Fibroblast of lung (primary cell): ENCODE measurements at regions not wholly inside any gene's neighbourhood (a gene's known extent, or its start where the extent isn't known, plus 50 kb on each side); places are given as distances from the start of the nearest gene placed in this dataset.

Experiments
- EZH2 ChIP-seq: IDR thresholded peaks from 2 replicates; pipeline ENCODE4 v1.5.1; 2012; ENCODE audit warnings: low read length, control low read depth, mild to moderate bottlenecking; ENCODE audit errors: missing control alignments
- TF ChIP-seq, protein P1 (sequence below), 2 donors: IDR thresholded peaks in 1 of 2; conservative IDR thresholded peaks in 1 of 2; 1 replicate in 1 of 2; 2 replicates in 1 of 2; pipeline ENCODE4 v1.5.1; 2011 to 2012; ENCODE audit warnings: low read length in 2 of 2, control low read depth in 1 of 2, inconsistent platforms in 1 of 2, low read depth in 1 of 2, mild to moderate bottlenecking in 1 of 2

DNA sequence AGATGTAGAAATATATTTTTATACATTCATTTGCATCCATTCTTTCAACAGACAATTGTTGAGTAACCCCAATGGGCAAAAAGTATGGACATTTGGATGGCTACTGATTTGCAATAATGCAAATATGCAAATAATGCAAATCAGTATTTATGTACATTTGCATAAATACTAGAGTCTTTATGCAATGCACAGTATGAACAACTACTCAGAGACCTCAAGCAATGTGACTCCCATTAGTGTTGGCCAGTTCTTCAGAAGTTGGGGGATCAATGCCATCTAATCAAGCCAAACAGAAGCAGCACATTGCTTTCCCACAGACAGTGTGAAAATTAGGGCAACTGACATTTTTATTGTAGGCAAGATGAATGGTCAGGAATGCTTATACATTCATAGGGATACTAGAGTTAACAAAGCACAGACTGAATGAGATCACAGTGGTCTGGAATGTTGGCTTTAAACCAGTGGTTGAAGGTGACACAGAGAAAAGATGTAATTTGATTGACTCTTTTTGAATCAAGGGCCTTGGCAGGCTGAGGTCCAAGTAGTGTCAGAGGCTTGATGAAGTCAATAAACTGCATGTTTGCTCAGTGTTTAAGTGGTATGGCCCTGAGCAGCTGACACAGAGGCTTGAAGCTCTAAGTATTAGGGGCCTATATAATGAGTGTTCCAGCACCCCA lies 256.6 kb downstream of the CTH start:
- TF ChIP-seq, protein P1, sequence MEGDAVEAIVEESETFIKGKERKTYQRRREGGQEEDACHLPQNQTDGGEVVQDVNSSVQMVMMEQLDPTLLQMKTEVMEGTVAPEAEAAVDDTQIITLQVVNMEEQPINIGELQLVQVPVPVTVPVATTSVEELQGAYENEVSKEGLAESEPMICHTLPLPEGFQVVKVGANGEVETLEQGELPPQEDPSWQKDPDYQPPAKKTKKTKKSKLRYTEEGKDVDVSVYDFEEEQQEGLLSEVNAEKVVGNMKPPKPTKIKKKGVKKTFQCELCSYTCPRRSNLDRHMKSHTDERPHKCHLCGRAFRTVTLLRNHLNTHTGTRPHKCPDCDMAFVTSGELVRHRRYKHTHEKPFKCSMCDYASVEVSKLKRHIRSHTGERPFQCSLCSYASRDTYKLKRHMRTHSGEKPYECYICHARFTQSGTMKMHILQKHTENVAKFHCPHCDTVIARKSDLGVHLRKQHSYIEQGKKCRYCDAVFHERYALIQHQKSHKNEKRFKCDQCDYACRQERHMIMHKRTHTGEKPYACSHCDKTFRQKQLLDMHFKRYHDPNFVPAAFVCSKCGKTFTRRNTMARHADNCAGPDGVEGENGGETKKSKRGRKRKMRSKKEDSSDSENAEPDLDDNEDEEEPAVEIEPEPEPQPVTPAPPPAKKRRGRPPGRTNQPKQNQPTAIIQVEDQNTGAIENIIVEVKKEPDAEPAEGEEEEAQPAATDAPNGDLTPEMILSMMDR (conservative IDR thresholded peaks at IDR 0.05 in 1 of 2, IDR thresholded peaks at IDR 0.05 in 1 of 2; ENCODE audit: low read depth in 1 of 2, low read length in 2 of 2): no peak
- no peak for TF ChIP-seq EZH2
